ENCODE measurements at regions not wholly inside any gene's neighbourhood (a gene's known extent, or its start where the extent isn't known, plus 50 kb on each side); places are given as distances from the start of the nearest gene placed in this dataset.
"Not testable (repeated sequence)": the region's sequence is repeated elsewhere in the genome, so short reads cannot be mapped to it uniquely, and the experiment has no call there.

GRCh38 chr2:16067866-16068551, 127.7 kb downstream of the MYCN start:
- TF ChIP-seq CTCF (IDR thresholded peaks at IDR 0.05; ENCODE audit: insufficient read depth, low read length): no peak
- no peak for DNase-seq (ENCODE audit: low read depth)
- no peak overlapping the region for H3K4me3 ChIP-seq (ENCODE audit: low read depth, low read length)

- no peak for DNase-seq (ENCODE audit: low read depth)
- TF ChIP-seq CTCF (IDR thresholded peaks at IDR 0.05; ENCODE audit: insufficient read depth, low read length): no peak
- no peak overlapping the region for H3K4me3 ChIP-seq (ENCODE audit: low read depth, low read length)
Observed at GRCh38 chr2:16067444-16067843, 127.1 kb downstream of the MYCN start.

- H3K4me3 ChIP-seq (ENCODE audit: low read depth, low read length): no peak overlapping the region
- no peak for DNase-seq (ENCODE audit: low read depth)
Observed at GRCh38 chr2:16067037-16067406, 126.7 kb downstream of the MYCN start.

GRCh38 chr2:16066261-16067036, 126.1 kb downstream of the MYCN start:
- no peak for TF ChIP-seq CTCF (IDR thresholded peaks at IDR 0.05; ENCODE audit: insufficient read depth, low read length)
- no peak overlapping the region for H3K4me3 ChIP-seq (ENCODE audit: low read depth, low read length)
- no peak for DNase-seq (ENCODE audit: low read depth)

More at GRCh38 chr2:16067037-16067406, 126.7 kb downstream of the MYCN start:
- no peak for TF ChIP-seq CTCF (IDR thresholded peaks at IDR 0.05; ENCODE audit: insufficient read depth, low read length)

- not testable (repeated sequence) for H3K4me3 ChIP-seq (ENCODE audit: low read depth, low read length); DNase-seq (ENCODE audit: low read depth)
Observed at GRCh38 chr2:16065272-16066069, 125.1 kb downstream of the MYCN start.

GRCh38 chr2:16064745-16065144, 124.4 kb downstream of the MYCN start:
- no peak for DNase-seq (ENCODE audit: low read depth)
- H3K4me3 ChIP-seq (ENCODE audit: low read depth, low read length): no peak overlapping the region
- TF ChIP-seq CTCF (IDR thresholded peaks at IDR 0.05; ENCODE audit: insufficient read depth, low read length): no peak

Measured in fibroblast of the aortic adventitia (primary cell).